Esophagus squamous epithelium (tissue), 4 donors: ENCODE measurements at regions not wholly inside any gene's neighbourhood (a gene's known extent, or its start where the extent isn't known, plus 50 kb on each side); places are given as distances from the start of the nearest gene placed in this dataset.

Experiments used
- POLR2A ChIP-seq, 4 donors: fragments of 450-650 bp; IDR thresholded peaks; one replicate each; pipeline ENCODE4 v1.6.1; 2017; ENCODE audit warnings: antibody characterized with exemption in 4 of 4, mild to moderate bottlenecking in 4 of 4, moderate library complexity in 3 of 4
- TF ChIP-seq, protein P1 (sequence below), 6 experiments: fragments of 450-650 bp in 4 of 6; fragments of 200-600 bp in 2 of 6; sonication (generic) in 2 of 6; IDR thresholded peaks; one replicate each; pipeline ENCODE4 v1.5.1; 2016 to 2019; ENCODE audit warnings: antibody characterized with exemption in 6 of 6, mild to moderate bottlenecking in 4 of 6, moderate library complexity in 4 of 6

DNA sequence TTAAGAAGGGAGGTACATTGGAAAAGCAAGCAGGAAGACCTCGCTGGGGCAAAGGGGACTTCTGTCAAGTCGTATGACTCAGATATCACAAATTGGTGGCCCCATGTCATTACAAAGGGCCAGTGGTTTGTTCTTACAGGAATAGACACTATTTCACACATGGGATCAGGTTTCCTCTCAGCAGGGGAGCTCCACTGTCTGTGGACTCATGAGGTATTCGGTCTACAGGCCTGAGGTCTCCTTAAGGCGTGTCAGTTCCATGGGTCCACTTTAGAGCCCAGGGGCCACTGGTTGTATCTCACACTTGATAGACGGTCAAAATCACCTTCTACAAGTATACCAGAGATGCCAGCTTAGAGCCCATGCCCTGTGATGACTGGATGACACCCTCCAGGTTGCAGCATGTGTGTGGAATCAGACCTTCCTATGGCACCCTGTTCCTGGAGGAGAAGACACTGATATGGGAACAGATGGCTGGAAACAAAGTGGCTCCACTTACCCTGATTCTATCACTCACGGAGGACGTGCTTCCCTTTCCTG, 288.1 kb upstream of the B3GAT1 start:
- TF ChIP-seq, protein P1, sequence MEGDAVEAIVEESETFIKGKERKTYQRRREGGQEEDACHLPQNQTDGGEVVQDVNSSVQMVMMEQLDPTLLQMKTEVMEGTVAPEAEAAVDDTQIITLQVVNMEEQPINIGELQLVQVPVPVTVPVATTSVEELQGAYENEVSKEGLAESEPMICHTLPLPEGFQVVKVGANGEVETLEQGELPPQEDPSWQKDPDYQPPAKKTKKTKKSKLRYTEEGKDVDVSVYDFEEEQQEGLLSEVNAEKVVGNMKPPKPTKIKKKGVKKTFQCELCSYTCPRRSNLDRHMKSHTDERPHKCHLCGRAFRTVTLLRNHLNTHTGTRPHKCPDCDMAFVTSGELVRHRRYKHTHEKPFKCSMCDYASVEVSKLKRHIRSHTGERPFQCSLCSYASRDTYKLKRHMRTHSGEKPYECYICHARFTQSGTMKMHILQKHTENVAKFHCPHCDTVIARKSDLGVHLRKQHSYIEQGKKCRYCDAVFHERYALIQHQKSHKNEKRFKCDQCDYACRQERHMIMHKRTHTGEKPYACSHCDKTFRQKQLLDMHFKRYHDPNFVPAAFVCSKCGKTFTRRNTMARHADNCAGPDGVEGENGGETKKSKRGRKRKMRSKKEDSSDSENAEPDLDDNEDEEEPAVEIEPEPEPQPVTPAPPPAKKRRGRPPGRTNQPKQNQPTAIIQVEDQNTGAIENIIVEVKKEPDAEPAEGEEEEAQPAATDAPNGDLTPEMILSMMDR (IDR thresholded peaks at IDR 0.05), result no peak
- no peak for TF ChIP-seq POLR2A (IDR thresholded peaks at IDR 0.05)
